A549 (cell line): ENCODE measurements at regions not wholly inside any gene's neighbourhood (a gene's known extent, or its start where the extent isn't known, plus 50 kb on each side); places are given as distances from the start of the nearest gene placed in this dataset.

Experiments used
- ATAC-seq, 2 experiments: fragments of 200-7000 bp in 1 of 2; fragments of >200 bp in 1 of 2; cut with Nextera tagmentation in 1 of 2; cut with Tn5 transposase in 1 of 2; 3 replicates each; pipeline versions ENCODE4 v1.8.0 to v1.9.1; 2018 to 2020; ENCODE audit warnings: mild to moderate bottlenecking in 1 of 2, moderate library complexity in 1 of 2
- CTCF ChIA-PET: fragments of 300-600 bp; sonication (Branson Sonifier 250); formaldehyde crosslinking; extraction: SDS; loops from one replicate; lab custom pipeline; 2021; ENCODE audit warnings: antibody characterized with exemption, inconsistent platforms; lab: Yijun Ruan, JAX
- POLR2A ChIA-PET: fragments of 350-600 bp; formaldehyde crosslinking; extraction: SDS; loops from one replicate; lab custom pipeline; 2021; ENCODE audit warnings: antibody characterized with exemption, inconsistent platforms; lab: Yijun Ruan, JAX
- DNase-seq, 2 experiments: peaks; one replicate each; pipeline versions ENCODE4 v3.0.0 to v3.0.0-alpha.2; 2011 to 2016; ENCODE audit warnings: low read depth in 1 of 2, low spot score in 1 of 2
- FAIRE-seq: peaks from 2 replicates; lab custom pipeline; 2011; peaks lifted over from hg19 to GRCh38; lab: Jason Lieb, UNC
- H3K27ac ChIP-seq, 2 experiments: fragments of >200 bp; sonication (Bioruptor Twin); formaldehyde crosslinking; 3 replicates each; pipeline ENCODE4 v1.5.1; 2016 to 2017
- H3K4me1 ChIP-seq: fragments of >200 bp; sonication (Bioruptor Twin); formaldehyde crosslinking; 3 replicates; pipeline ENCODE4 v1.6.1; 2016
- H3K4me2 ChIP-seq: fragments of >200 bp; sonication (Bioruptor Twin); formaldehyde crosslinking; 3 replicates; pipeline ENCODE4 v1.6.1; 2016
- H3K4me3 ChIP-seq: fragments of >200 bp; sonication (Bioruptor Twin); formaldehyde crosslinking; 3 replicates; pipeline ENCODE4 v1.5.1; 2016
- H3K9me3 ChIP-seq: fragments of >200 bp; sonication (Bioruptor Twin); formaldehyde crosslinking; 3 replicates; pipeline ENCODE4 v1.6.1; 2016
- ATOH8 ChIP-seq: fragments of 250-450 bp; sonication (Bioruptor Pico); IDR thresholded peaks from 2 replicates; pipeline ENCODE4 v1.5.0; 2020; ENCODE audit warnings: low read depth, mild to moderate bottlenecking, moderate library complexity
- BHLHE40 ChIP-seq: IDR thresholded peaks from 2 replicates; pipeline ENCODE4 v1.6.1; 2012; ENCODE audit warnings: low read depth, low read length, inconsistent platforms
- CBX8 ChIP-seq: fragments of 200-600 bp; sonication (generic); IDR thresholded peaks from 2 replicates; pipeline ENCODE4 v1.6.1; 2016
- CEBPB ChIP-seq, 2 experiments: fragments of >200 bp in 1 of 2; sonication (Bioruptor Twin) in 1 of 2; formaldehyde crosslinking in 1 of 2; IDR thresholded peaks; 2 replicates each; pipeline ENCODE4 v1.6.1; 2012 to 2016
- CHD4 ChIP-seq: fragments of 200-600 bp; sonication (generic); IDR thresholded peaks from 2 replicates; pipeline ENCODE4 v1.6.1; 2016; ENCODE audit warnings: antibody characterized with exemption, mild to moderate bottlenecking, borderline replicate concordance
- EHMT2 ChIP-seq: fragments of 200-600 bp; sonication (generic); IDR thresholded peaks from 2 replicates; pipeline ENCODE4 v1.6.1; 2016; ENCODE audit warnings: antibody characterized with exemption, low read depth, mild to moderate bottlenecking, moderate library complexity
- ESRRA ChIP-seq: fragments of 150-350 bp; IDR thresholded peaks from 2 replicates; pipeline ENCODE4 v1.6.1; 2014; ENCODE audit warnings: mild to moderate bottlenecking, low read length, borderline replicate concordance
- HEYL ChIP-seq: fragments of 250-450 bp; sonication (Bioruptor Pico); IDR thresholded peaks from 2 replicates; pipeline ENCODE4 v1.8.0; 2021; ENCODE audit warnings: mild to moderate bottlenecking, moderate library complexity
- HOXB13 ChIP-seq: fragments of 250-450 bp; sonication (Bioruptor Pico); IDR thresholded peaks from 2 replicates; pipeline ENCODE4 v1.5.0; 2020; ENCODE audit warnings: low read depth, mild to moderate bottlenecking, moderate library complexity
- MAFK ChIP-seq: fragments of 450-650 bp; IDR thresholded peaks from 2 replicates; pipeline ENCODE4 v1.6.1; 2014; ENCODE audit not compliant: partially characterized antibody
- MAX ChIP-seq: IDR thresholded peaks from 2 replicates; pipeline ENCODE4 v1.6.1; 2012
- MAZ ChIP-seq: fragments of 150-350 bp; IDR thresholded peaks from 2 replicates; pipeline ENCODE4 v1.6.1; 2014; ENCODE audit warnings: antibody characterized with exemption, low read depth, low read length, borderline replicate concordance
- MYC ChIP-seq: IDR thresholded peaks from 2 replicates; pipeline ENCODE4 v1.6.1; 2012; ENCODE audit warnings: mild to moderate bottlenecking, inconsistent platforms, low read length, improper control_type of control experiment, borderline replicate concordance
- RFX5 ChIP-seq: fragments of 450-650 bp; IDR thresholded peaks from 2 replicates; pipeline ENCODE4 v1.7.1; 2014; ENCODE audit warnings: antibody characterized with exemption, mild to moderate bottlenecking, moderate library complexity
- SREBF2 ChIP-seq: fragments of 450-650 bp; IDR thresholded peaks from 2 replicates; pipeline ENCODE4 v1.6.1; 2014; ENCODE audit warnings: mild to moderate bottlenecking, moderate library complexity
- USF2 ChIP-seq: fragments of 450-650 bp; IDR thresholded peaks from 2 replicates; pipeline ENCODE4 v1.6.1; 2014; ENCODE audit warnings: antibody characterized with exemption
- ZC3H11A ChIP-seq: fragments of 450-650 bp; IDR thresholded peaks from 2 replicates; pipeline ENCODE4 v1.6.1; 2014; ENCODE audit warnings: antibody characterized with exemption, mild to moderate bottlenecking
- ZFP36 ChIP-seq: fragments of 450-650 bp; IDR thresholded peaks from 2 replicates; pipeline ENCODE4 v1.6.1; 2014; ENCODE audit warnings: borderline replicate concordance; ENCODE audit not compliant: partially characterized antibody
- WGBS: methylation state at CpG from one replicate; pipeline ENCODE4 v1.1.6; 2017; ENCODE audit errors: missing lambda C conversion rate; 5-methylcytosine and 5-hydroxymethylcytosine counted together

- H3K4me1 ChIP-seq: no peaks in the 10 kb centered on the region
- ChIA-PET POLR2A (no interaction called here), CTCF (interaction anchor here (1.1 kb wide), 1 partner anchor 9 kb away, joined by 4 read pairs; no protein-coding TSS in a partner anchor)
- FAIRE-seq: no peak
- H3K27ac ChIP-seq: no peak overlapping the region
- H3K4me3 ChIP-seq: no peak overlapping the region
- no peak overlapping the region for H3K4me2 ChIP-seq
- no peak for DNase-seq
- ATAC-seq: no peak
- WGBS: 24% methylated on average over 3 of the region's 3 CpGs
- H3K9me3 ChIP-seq: no peaks in the 10 kb centered on the region
- TF ChIP-seq RFX5 (no peak), MAFK (no peak), ATOH8 (CRISPR knock-in tag) (no peak)
These were observed 247.0 kb upstream of the SLC30A5 start for GRCh38 chr5:68846828-68847227.

GRCh38 chr5:68848091-68848490 is 245.7 kb upstream of the SLC30A5 start:
- Histone ChIP-seq H3K4me3 (no peak overlapping the region), H3K9me3 (no peaks in the 10 kb centered on the region), H3K4me1 (no peaks in the 10 kb centered on the region), H3K4me2 (no peak overlapping the region), H3K27ac (no peak overlapping the region)
- WGBS: 20% methylated on average over 3 of the region's 3 CpGs
- TF ChIP-seq HOXB13 (CRISPR knock-in tag): no peak
- TF ChIP-seq EHMT2: no peak
- ChIA-PET POLR2A (no interaction called here), CTCF (interaction anchor here (1.3 kb wide), 1 partner anchor 367 kb away, joined by 3 read pairs; no protein-coding TSS in a partner anchor)
- DNase-seq (no peak), ATAC-seq (no peak), FAIRE-seq (no peak)

GRCh38 chr5:68849103-68849502 is 244.7 kb upstream of the SLC30A5 start:
- ATAC-seq (no peak), DNase-seq (no peak), FAIRE-seq (no peak)
- Histone ChIP-seq H3K4me3 (no peak overlapping the region), H3K9me3 (no peaks in the 10 kb centered on the region), H3K4me1 (no peaks in the 10 kb centered on the region), H3K27ac (no peak overlapping the region), H3K4me2 (no peak overlapping the region)
- ChIA-PET CTCF (interaction anchor here (1.2 to 1.3 kb wide), 2 partner anchors 8 to 368 kb away, joined by 3 to 4 read pairs; no protein-coding TSS in a partner anchor), POLR2A (no interaction called here)
- TF ChIP-seq MAFK (no peak), MAZ (no peak), ZFP36 (no peak), CHD4 (no peak), MAX (no peak), USF2 (no peak)

- ChIA-PET POLR2A (no interaction called here), CTCF (interaction anchor here (1.0 to 1.1 kb wide), 2 partner anchors 14 to 80 kb away, joined by 4 read pairs; no protein-coding TSS in a partner anchor)
- WGBS: 22% methylated on average over 1 of the region's 1 CpG
- Histone ChIP-seq H3K4me2 (no peak overlapping the region), H3K9me3 (no peaks in the 10 kb centered on the region), H3K4me1 (no peaks in the 10 kb centered on the region), H3K27ac (no peak overlapping the region), H3K4me3 (no peak overlapping the region)
- TF ChIP-seq CBX8: no peak
- TF ChIP-seq BHLHE40: no peak
- TF ChIP-seq CEBPB (IDR thresholded peaks at IDR 0.05): no peak
- TF ChIP-seq MYC: no peak
- TF ChIP-seq HEYL (CRISPR knock-in tag): no peak
- TF ChIP-seq SREBF2: no peak
- no peak for TF ChIP-seq MAFK
- no peak for TF ChIP-seq ESRRA
- TF ChIP-seq ZC3H11A: no peak
- no peak for DNase-seq
- no peak for FAIRE-seq
- ATAC-seq: no peak
These were observed 243.9 kb upstream of the SLC30A5 start for GRCh38 chr5:68849906-68850305.
